Activated naive CD8-positive, alpha-beta T cell treated with anti-CD3 and anti-CD28 coated beads, Interleukin-2, amount 50 U/mL, for 16 hours (primary cell): ENCODE measurements at regions not wholly inside any gene's neighbourhood (a gene's known extent, or its start where the extent isn't known, plus 50 kb on each side); places are given as distances from the start of the nearest gene placed in this dataset.

Experiments
- DNase-seq: peaks from one replicate; pipeline ENCODE4 v3.0.0-alpha.2; 2020; ENCODE audit warnings: low read depth, low spot score

- no peak for DNase-seq
These were observed 2247.0 kb downstream of the NCAM2 start for GRCh38 chr21:23245255-23245654.

- DNase-seq, result no peak
These were observed 2225.7 kb downstream of the NCAM2 start for GRCh38 chr21:23223882-23224281.

GRCh38 chr21:23218667-23219066, 2220.5 kb downstream of the NCAM2 start:
- no peak for DNase-seq

- DNase-seq, result no peak
These were observed 2219.4 kb downstream of the NCAM2 start for GRCh38 chr21:23217597-23217996.

- DNase-seq, result no peak
These were observed 2217.1 kb downstream of the NCAM2 start for GRCh38 chr21:23215261-23215660.
